ENCODE measurements at regions not wholly inside any gene's neighbourhood (a gene's known extent, or its start where the extent isn't known, plus 50 kb on each side); places are given as distances from the start of the nearest gene placed in this dataset.

GRCh38 chr11:112769170-112769569, 192.1 kb upstream of the NCAM1 start:
- no peaks in the 10 kb centered on the region for H3K9me3 Mint-ChIP-seq
- peaks cover 25 to 35% of the 10 kb centered on the region in 2 donors for H3K27me3 Mint-ChIP-seq
- no peak overlapping the region for H3K27ac Mint-ChIP-seq
- ATAC-seq (replicated peaks) (no peak), DNase-seq (no peak)
- H3K4me3 Mint-ChIP-seq, result no peak overlapping the region
- H3K4me1 Mint-ChIP-seq (ENCODE audit: low read depth in 2 of 2), result no peaks in the 10 kb centered on the region
- H3K36me3 Mint-ChIP-seq (ENCODE audit: insufficient read depth), result no peaks in the 10 kb centered on the region

GRCh38 chr11:112769584-112769983, 191.6 kb upstream of the NCAM1 start:
- Mint-ChIP-seq H3K36me3 (ENCODE audit: insufficient read depth) (no peaks in the 10 kb centered on the region), H3K27ac (no peak overlapping the region), H3K4me3 (no peak overlapping the region), H3K4me1 (ENCODE audit: low read depth in 2 of 2) (no peaks in the 10 kb centered on the region), H3K9me3 (no peaks in the 10 kb centered on the region), H3K27me3 (peaks cover 25 to 35% of the 10 kb centered on the region in 2 donors)
- DNase-seq (no peak), ATAC-seq (replicated peaks) (no peak)

GRCh38 chr11:112770033-112770432, 191.2 kb upstream of the NCAM1 start:
- H3K27me3 Mint-ChIP-seq, result peaks cover 25 to 31% of the 10 kb centered on the region in 2 donors
- H3K4me1 Mint-ChIP-seq (ENCODE audit: low read depth in 2 of 2), result no peaks in the 10 kb centered on the region
- no peak for ATAC-seq (replicated peaks)
- no peaks in the 10 kb centered on the region for H3K9me3 Mint-ChIP-seq
- H3K36me3 Mint-ChIP-seq (ENCODE audit: insufficient read depth), result no peaks in the 10 kb centered on the region
- no peak for DNase-seq
- H3K27ac Mint-ChIP-seq, result no peak overlapping the region
- H3K4me3 Mint-ChIP-seq, result no peak overlapping the region

- no peaks in the 10 kb centered on the region for H3K36me3 Mint-ChIP-seq (ENCODE audit: insufficient read depth)
- no peak overlapping the region for H3K27ac Mint-ChIP-seq
- ATAC-seq (replicated peaks) (no peak), DNase-seq (no peak)
- H3K27me3 Mint-ChIP-seq, result peaks cover 25 to 29% of the 10 kb centered on the region in 2 donors
- no peaks in the 10 kb centered on the region for H3K4me1 Mint-ChIP-seq (ENCODE audit: low read depth in 2 of 2)
- H3K9me3 Mint-ChIP-seq, result no peaks in the 10 kb centered on the region
- H3K4me3 Mint-ChIP-seq, result no peak overlapping the region
These were observed 190.7 kb upstream of the NCAM1 start for GRCh38 chr11:112770487-112770886.

GRCh38 chr11:112771851-112772250, 189.4 kb upstream of the NCAM1 start:
- no peak for ATAC-seq (replicated peaks)
- Mint-ChIP-seq H3K9me3 (no peaks in the 10 kb centered on the region), H3K27ac (no peak overlapping the region), H3K36me3 (ENCODE audit: insufficient read depth) (no peaks in the 10 kb centered on the region), H3K27me3 (peaks cover 25 to 29% of the 10 kb centered on the region in 2 donors), H3K4me3 (no peak overlapping the region), H3K4me1 (ENCODE audit: low read depth in 2 of 2) (no peaks in the 10 kb centered on the region)
- no peak for DNase-seq

- Mint-ChIP-seq H3K27ac (no peak overlapping the region), H3K4me1 (ENCODE audit: low read depth in 2 of 2) (no peaks in the 10 kb centered on the region), H3K9me3 (no peaks in the 10 kb centered on the region), H3K4me3 (no peak overlapping the region), H3K27me3 (peaks cover 25 to 29% of the 10 kb centered on the region in 2 donors), H3K36me3 (ENCODE audit: insufficient read depth) (no peaks in the 10 kb centered on the region)
- DNase-seq, result no peak
- no peak for ATAC-seq (replicated peaks)
These were observed 188.0 kb upstream of the NCAM1 start for GRCh38 chr11:112773264-112773663.

GRCh38 chr11:112776834-112777233, 184.4 kb upstream of the NCAM1 start:
- Mint-ChIP-seq H3K9me3 (no peaks in the 10 kb centered on the region), H3K27ac (no peak overlapping the region), H3K4me1 (ENCODE audit: low read depth in 2 of 2) (no peaks in the 10 kb centered on the region), H3K36me3 (ENCODE audit: insufficient read depth) (no peaks in the 10 kb centered on the region), H3K4me3 (no peak overlapping the region), H3K27me3 (peaks cover 28 to 43% of the 10 kb centered on the region in 2 donors)
- ATAC-seq (replicated peaks), result no peak
- DNase-seq, result no peak

- ATAC-seq (replicated peaks), result no peak
- Mint-ChIP-seq H3K27ac (no peak overlapping the region), H3K27me3 (peaks cover 33 to 47% of the 10 kb centered on the region in 2 donors)
These were observed 183.9 kb upstream of the NCAM1 start for GRCh38 chr11:112777283-112777751.

GRCh38 chr11:112778091-112778876, 182.9 kb upstream of the NCAM1 start:
- DNase-seq (no peak), ATAC-seq (replicated peaks) (no peak)
- Mint-ChIP-seq H3K27me3 (peaks cover 31 to 47% of the 10 kb centered on the region in 2 donors), H3K27ac (no peak overlapping the region), H3K4me1 (ENCODE audit: low read depth in 2 of 2) (no peaks in the 10 kb centered on the region), H3K9me3 (no peaks in the 10 kb centered on the region), H3K4me3 (no peak overlapping the region), H3K36me3 (ENCODE audit: insufficient read depth) (no peaks in the 10 kb centered on the region)

More at GRCh38 chr11:112777283-112777751, 183.9 kb upstream of the NCAM1 start:
- Mint-ChIP-seq H3K4me1 (ENCODE audit: low read depth in 2 of 2) (no peaks in the 10 kb centered on the region), H3K4me3 (no peak overlapping the region), H3K36me3 (ENCODE audit: insufficient read depth) (no peaks in the 10 kb centered on the region), H3K9me3 (no peaks in the 10 kb centered on the region)
- DNase-seq, result no peak

- no peak overlapping the region for H3K27ac Mint-ChIP-seq
- no peak for ATAC-seq (replicated peaks)
- no peaks in the 10 kb centered on the region for H3K4me1 Mint-ChIP-seq (ENCODE audit: low read depth in 2 of 2)
- DNase-seq, result no peak
- no peak overlapping the region for H3K4me3 Mint-ChIP-seq
- no peaks in the 10 kb centered on the region for H3K9me3 Mint-ChIP-seq
- H3K27me3 Mint-ChIP-seq, result peaks cover 28 to 42% of the 10 kb centered on the region in 2 donors
- H3K36me3 Mint-ChIP-seq (ENCODE audit: insufficient read depth), result no peaks in the 10 kb centered on the region
These were observed 182.3 kb upstream of the NCAM1 start for GRCh38 chr11:112778877-112779266.

- no peaks in the 10 kb centered on the region for H3K9me3 Mint-ChIP-seq
- H3K4me1 Mint-ChIP-seq (ENCODE audit: low read depth in 2 of 2), result no peaks in the 10 kb centered on the region
- DNase-seq (no peak), ATAC-seq (replicated peaks) (no peak)
- H3K4me3 Mint-ChIP-seq, result no peak overlapping the region
- H3K27me3 Mint-ChIP-seq, result peaks cover 30 to 41% of the 10 kb centered on the region in 2 donors
- H3K36me3 Mint-ChIP-seq (ENCODE audit: insufficient read depth), result no peaks in the 10 kb centered on the region
- no peak overlapping the region for H3K27ac Mint-ChIP-seq
These were observed 180.7 kb upstream of the NCAM1 start for GRCh38 chr11:112780351-112781087.

- Mint-ChIP-seq H3K27ac (no peak overlapping the region), H3K36me3 (ENCODE audit: insufficient read depth) (no peaks in the 10 kb centered on the region), H3K9me3 (no peaks in the 10 kb centered on the region), H3K4me1 (ENCODE audit: low read depth in 2 of 2) (no peaks in the 10 kb centered on the region), H3K27me3 (peaks cover 46 to 60% of the 10 kb centered on the region in 2 donors), H3K4me3 (no peak overlapping the region)
- no peak for DNase-seq
- no peak for ATAC-seq (replicated peaks)
These were observed 177.3 kb upstream of the NCAM1 start for GRCh38 chr11:112783945-112784322.

- Mint-ChIP-seq H3K36me3 (ENCODE audit: insufficient read depth) (no peaks in the 10 kb centered on the region), H3K27me3 (peaks cover 40 to 54% of the 10 kb centered on the region in 2 donors), H3K4me3 (no peak overlapping the region), H3K27ac (no peak overlapping the region), H3K4me1 (ENCODE audit: low read depth in 2 of 2) (no peaks in the 10 kb centered on the region), H3K9me3 (no peaks in the 10 kb centered on the region)
- DNase-seq, result no peak
- no peak for ATAC-seq (replicated peaks)
These were observed 176.7 kb upstream of the NCAM1 start for GRCh38 chr11:112784323-112785073.
